HG03342 (cell line): ENCODE measurements at regions not wholly inside any gene's neighbourhood (a gene's known extent, or its start where the extent isn't known, plus 50 kb on each side); places are given as distances from the start of the nearest gene placed in this dataset.

Experiments used
- ATAC-seq: cut with Tn5 transposase; IDR thresholded peaks from one replicate; pipeline ENCODE4 v1.9.1; 2021; ENCODE audit warnings: mild to moderate bottlenecking, moderate library complexity; ENCODE audit not compliant: unreplicated experiment

GRCh38 chr3:168909260-168909659 is 754.3 kb downstream of the MECOM start:
- no peak for ATAC-seq

- no peak for ATAC-seq
Observed at GRCh38 chr3:168895419-168895818, 768.1 kb downstream of the MECOM start.

- ATAC-seq, result no peak
Observed at GRCh38 chr3:168894214-168894613, 769.3 kb downstream of the MECOM start.

GRCh38 chr3:168889666-168890065 is 773.8 kb downstream of the MECOM start:
- no peak for ATAC-seq

- no peak for ATAC-seq
Observed at GRCh38 chr3:168888781-168889180, 774.7 kb downstream of the MECOM start.

GRCh38 chr3:168885028-168885427 is 778.5 kb downstream of the MECOM start:
- no peak for ATAC-seq

- ATAC-seq, result no peak
Observed at GRCh38 chr3:168884353-168884903, 779.1 kb downstream of the MECOM start.

GRCh38 chr3:168883145-168883544 is 780.4 kb downstream of the MECOM start:
- no peak for ATAC-seq

- ATAC-seq, result no peak
Observed at GRCh38 chr3:168881804-168882203, 781.7 kb downstream of the MECOM start.

- no peak for ATAC-seq
Observed at GRCh38 chr3:168878655-168879054, 782.9 kb upstream of the GOLIM4 start.

- no peak for ATAC-seq
Observed at GRCh38 chr3:168877899-168878298, 782.2 kb upstream of the GOLIM4 start.

GRCh38 chr3:168876346-168877035 is 780.8 kb upstream of the GOLIM4 start:
- no peak for ATAC-seq

- ATAC-seq, result no peak
Observed at GRCh38 chr3:168872826-168873225, 777.1 kb upstream of the GOLIM4 start.

GRCh38 chr3:168870892-168871291 is 775.2 kb upstream of the GOLIM4 start:
- no peak for ATAC-seq

- ATAC-seq, result no peak
Observed at GRCh38 chr3:168865022-168865551, 769.4 kb upstream of the GOLIM4 start.

- no peak for ATAC-seq
Observed at GRCh38 chr3:168864107-168865021, 768.6 kb upstream of the GOLIM4 start.

GRCh38 chr3:168863561-168863960 is 767.8 kb upstream of the GOLIM4 start:
- ATAC-seq, result no peak

GRCh38 chr3:168862466-168862865 is 766.7 kb upstream of the GOLIM4 start:
- no peak for ATAC-seq

GRCh38 chr3:168860592-168860991 is 764.9 kb upstream of the GOLIM4 start:
- ATAC-seq, result no peak

- ATAC-seq, result no peak
Observed at GRCh38 chr3:168860028-168860427, 764.3 kb upstream of the GOLIM4 start.

- ATAC-seq, result no peak
Observed at GRCh38 chr3:168859574-168859973, 763.9 kb upstream of the GOLIM4 start.

GRCh38 chr3:168859143-168859542 is 763.4 kb upstream of the GOLIM4 start:
- no peak for ATAC-seq
